PC-9 (cell line): ENCODE measurements at regions not wholly inside any gene's neighbourhood (a gene's known extent, or its start where the extent isn't known, plus 50 kb on each side); places are given as distances from the start of the nearest gene placed in this dataset.

ENCODE experiments used
- BruUV-seq: library from RNA; stranded (reverse); fragments of 400-500 nt; replicated peaks from 2 replicates; lab custom pipeline; 2021; lab: Mats Ljungman, UMichigan
- CTCF ChIA-PET: fragments of 300-600 bp; sonication (Branson Sonifier 250); formaldehyde crosslinking; loops from one replicate; lab custom pipeline; 2022; ENCODE audit warnings: antibody characterized with exemption; lab: Charles Lee
- POLR2A ChIA-PET: fragments of 300-600 bp; sonication (Branson Sonifier 250); formaldehyde crosslinking; loops from one replicate; lab custom pipeline; 2022; ENCODE audit warnings: antibody characterized with exemption; ENCODE audit not compliant: unreplicated experiment; lab: Charles Lee
- DNase-seq, 2 experiments: peaks; one replicate each; pipeline versions ENCODE4 v3.0.0 to v3.0.0-alpha.2; 2015 to 2022; ENCODE audit warnings: mixed read lengths in 1 of 2
- H2AFZ ChIP-seq: fragments of 200-600 bp; sonication (generic); 2 replicates; pipeline ENCODE4 v1.8.1; 2017; ENCODE audit warnings: antibody characterized with exemption
- H3F3A ChIP-seq: fragments of 200-600 bp; sonication (generic); 2 replicates; pipeline ENCODE4 v1.8.1; 2017; ENCODE audit warnings: antibody characterized with exemption, mild to moderate bottlenecking, low read depth; ENCODE audit not compliant: insufficient read depth
- H3K27ac ChIP-seq: fragments of 200-600 bp; sonication (generic); 2 replicates; pipeline ENCODE4 v1.6.1; 2016; ENCODE audit warnings: mixed run types
- H3K27me3 ChIP-seq: fragments of 200-600 bp; sonication (generic); 2 replicates; pipeline ENCODE4 v1.6.1; 2016; ENCODE audit warnings: low read depth, mixed run types; ENCODE audit not compliant: insufficient read depth
- H3K36me3 ChIP-seq: fragments of 200-600 bp; sonication (generic); 2 replicates; pipeline ENCODE4 v1.6.1; 2016; ENCODE audit warnings: low read depth, mixed run types
- H3K4me1 ChIP-seq: fragments of 200-600 bp; sonication (generic); replicated peaks from 2 replicates; pipeline ENCODE4 v1.6.1; 2016; ENCODE audit warnings: mixed run types; ENCODE audit not compliant: insufficient read depth
- H3K4me2 ChIP-seq: fragments of 200-600 bp; sonication (generic); 2 replicates; pipeline ENCODE4 v1.6.1; 2017; ENCODE audit warnings: mixed run types
- H3K4me3 ChIP-seq: fragments of 200-600 bp; sonication (generic); 2 replicates; pipeline ENCODE4 v1.6.1; 2016; ENCODE audit warnings: mixed run types
- H3K79me2 ChIP-seq: fragments of 200-600 bp; sonication (generic); 2 replicates; pipeline ENCODE4 v1.6.1; 2017; ENCODE audit warnings: low read depth, mixed run types
- H3K9me2 ChIP-seq: fragments of 200-600 bp; sonication (generic); 2 replicates; pipeline ENCODE4 v1.8.1; 2017; ENCODE audit warnings: mild to moderate bottlenecking; ENCODE audit not compliant: insufficient read depth
- H3K9me3 ChIP-seq: fragments of 200-600 bp; sonication (generic); 2 replicates; pipeline ENCODE4 v1.8.1; 2016; ENCODE audit warnings: low read depth; ENCODE audit not compliant: insufficient read depth
- H4K20me1 ChIP-seq: fragments of 200-600 bp; sonication (generic); 2 replicates; pipeline ENCODE4 v1.8.1; 2017; ENCODE audit not compliant: insufficient read depth
- EZH2 ChIP-seq: fragments of 200-600 bp; sonication (generic); IDR thresholded peaks from 2 replicates; pipeline ENCODE4 v1.8.0; 2017; ENCODE audit warnings: antibody characterized with exemption, low read depth
- intact Hi-C: fragments of 100-400 bp; cut with micrococcal nuclease; formaldehyde crosslinking; loops from one replicate; pipeline ENCODE4 v1.10.0; 2022; ENCODE audit not compliant: unreplicated experiment
- TF ChIP-seq, protein P1 (sequence below): fragments of 200-600 bp; sonication (generic); conservative IDR thresholded peaks from 2 replicates; pipeline ENCODE4 v1.6.1; 2017; ENCODE audit warnings: mixed run types, antibody characterized with exemption, mild to moderate bottlenecking, moderate library complexity

DNA sequence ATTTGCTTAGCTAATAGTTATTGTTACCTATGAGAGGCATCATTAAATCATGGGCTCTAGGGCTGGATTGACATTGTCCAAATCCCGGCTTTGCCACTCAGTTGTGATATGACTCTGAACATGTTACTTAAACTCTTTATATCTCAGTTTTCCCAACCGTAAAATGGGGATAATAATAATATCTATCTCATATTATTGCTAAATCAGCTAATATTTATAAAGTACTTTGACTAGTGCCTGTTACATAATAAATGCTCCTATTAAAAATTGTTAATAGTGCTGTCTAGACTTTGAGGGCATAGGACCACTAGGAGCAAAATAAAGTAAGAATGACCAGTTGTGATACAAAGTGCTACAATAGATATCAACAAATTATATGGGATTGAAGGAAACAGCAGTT lies 376.3 kb upstream of the FIGN start:
- ChIA-PET POLR2A (no interaction called here), CTCF (no interaction called here)
- Histone ChIP-seq H3K4me1 (no peaks in the 10 kb centered on the region), H3F3A (no peaks in the 10 kb centered on the region), H3K4me3 (no peak overlapping the region), H4K20me1 (no peaks in the 10 kb centered on the region), H3K79me2 (no peaks in the 10 kb centered on the region), H2AFZ (no peak overlapping the region), H3K9me3 (no peaks in the 10 kb centered on the region), H3K9me2 (no peaks in the 10 kb centered on the region), H3K27me3 (no peaks in the 10 kb centered on the region), H3K4me2 (no peak overlapping the region), H3K36me3 (no peaks in the 10 kb centered on the region), H3K27ac (no peak overlapping the region)
- BruUV-seq: no TSS peak
- DNase-seq: no peak
- intact Hi-C loops: no loop called here
- TF ChIP-seq, protein P1, sequence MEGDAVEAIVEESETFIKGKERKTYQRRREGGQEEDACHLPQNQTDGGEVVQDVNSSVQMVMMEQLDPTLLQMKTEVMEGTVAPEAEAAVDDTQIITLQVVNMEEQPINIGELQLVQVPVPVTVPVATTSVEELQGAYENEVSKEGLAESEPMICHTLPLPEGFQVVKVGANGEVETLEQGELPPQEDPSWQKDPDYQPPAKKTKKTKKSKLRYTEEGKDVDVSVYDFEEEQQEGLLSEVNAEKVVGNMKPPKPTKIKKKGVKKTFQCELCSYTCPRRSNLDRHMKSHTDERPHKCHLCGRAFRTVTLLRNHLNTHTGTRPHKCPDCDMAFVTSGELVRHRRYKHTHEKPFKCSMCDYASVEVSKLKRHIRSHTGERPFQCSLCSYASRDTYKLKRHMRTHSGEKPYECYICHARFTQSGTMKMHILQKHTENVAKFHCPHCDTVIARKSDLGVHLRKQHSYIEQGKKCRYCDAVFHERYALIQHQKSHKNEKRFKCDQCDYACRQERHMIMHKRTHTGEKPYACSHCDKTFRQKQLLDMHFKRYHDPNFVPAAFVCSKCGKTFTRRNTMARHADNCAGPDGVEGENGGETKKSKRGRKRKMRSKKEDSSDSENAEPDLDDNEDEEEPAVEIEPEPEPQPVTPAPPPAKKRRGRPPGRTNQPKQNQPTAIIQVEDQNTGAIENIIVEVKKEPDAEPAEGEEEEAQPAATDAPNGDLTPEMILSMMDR: no peak

DNA sequence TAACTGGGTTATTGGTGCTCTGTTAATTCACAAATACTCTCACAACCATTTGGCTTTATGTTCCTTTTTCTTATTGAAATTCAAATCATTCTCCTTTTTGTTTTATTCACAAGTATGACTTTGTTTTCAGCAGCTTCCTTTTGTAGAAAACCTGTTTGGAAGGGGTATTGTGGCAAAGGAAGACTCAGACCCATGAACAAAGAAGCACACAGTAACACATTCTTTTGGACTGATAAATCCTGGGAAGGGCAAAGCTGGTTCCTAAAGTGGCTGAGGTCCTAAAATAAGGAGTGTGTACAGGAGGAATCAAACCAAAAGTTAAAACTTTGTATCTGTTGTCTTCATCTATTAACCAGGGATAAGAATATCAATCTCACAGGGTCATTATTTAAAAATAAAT lies 374.7 kb upstream of the FIGN start:
- CTCF ChIA-PET: no interaction called here
- no TSS peak for BruUV-seq

DNA sequence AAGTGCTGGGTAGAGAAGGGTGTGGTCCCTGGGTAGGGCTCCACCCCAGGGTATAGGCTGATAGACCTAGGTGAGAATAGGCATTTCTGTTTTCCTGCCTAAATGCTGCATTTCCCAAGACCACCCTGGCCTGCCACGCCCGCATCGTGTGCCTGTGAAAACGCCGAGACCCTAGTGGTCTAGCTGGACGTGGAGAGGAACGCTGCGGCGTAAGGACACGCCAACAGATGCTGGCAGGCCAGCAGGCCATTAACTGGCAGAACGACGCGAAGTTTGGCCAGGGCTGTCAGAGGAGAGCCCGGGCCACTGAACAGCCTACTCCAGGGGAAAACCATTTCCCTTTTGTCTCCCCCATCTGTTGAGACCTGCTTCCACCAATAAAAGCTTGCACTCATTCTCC lies 373.2 kb upstream of the FIGN start:
- H3K36me3 ChIP-seq: no peaks in the 10 kb centered on the region
- no peaks in the 10 kb centered on the region for H3K4me1 ChIP-seq
- H3K9me2 ChIP-seq: no peaks in the 10 kb centered on the region
- no peaks in the 10 kb centered on the region for H3K27me3 ChIP-seq
- H2AFZ ChIP-seq: no peak overlapping the region
- ChIA-PET CTCF (no interaction called here), POLR2A (no interaction called here)
- H4K20me1 ChIP-seq: no peaks in the 10 kb centered on the region
- H3K4me2 ChIP-seq: no peak overlapping the region
- no peaks in the 10 kb centered on the region for H3F3A ChIP-seq
- H3K27ac ChIP-seq: no peak overlapping the region
- H3K9me3 ChIP-seq: no peaks in the 10 kb centered on the region
- no peak for DNase-seq
- no TSS peak for BruUV-seq
- H3K79me2 ChIP-seq: no peaks in the 10 kb centered on the region
- TF ChIP-seq EZH2: no peak
- TF ChIP-seq, protein P1: no peak
- H3K4me3 ChIP-seq: no peak overlapping the region
- intact Hi-C loops: no loop called here

More for the DNA sequence above, 374.7 kb upstream of the FIGN start:
- TF ChIP-seq EZH2: no peak
- TF ChIP-seq, protein P1: no peak
- Histone ChIP-seq H4K20me1 (no peaks in the 10 kb centered on the region), H3K9me3 (no peaks in the 10 kb centered on the region), H3K27me3 (no peaks in the 10 kb centered on the region), H2AFZ (no peak overlapping the region), H3K4me2 (no peak overlapping the region), H3K4me1 (no peaks in the 10 kb centered on the region), H3K79me2 (no peaks in the 10 kb centered on the region), H3K4me3 (no peak overlapping the region), H3K9me2 (no peaks in the 10 kb centered on the region), H3F3A (no peaks in the 10 kb centered on the region), H3K27ac (no peak overlapping the region), H3K36me3 (no peaks in the 10 kb centered on the region)
- intact Hi-C loops: no loop called here
- DNase-seq: no peak
- POLR2A ChIA-PET: no interaction called here
